HG03558 (cell line): ENCODE measurements at regions not wholly inside any gene's neighbourhood (a gene's known extent, or its start where the extent isn't known, plus 50 kb on each side); places are given as distances from the start of the nearest gene placed in this dataset.
"Not testable (repeated sequence)": the region's sequence is repeated elsewhere in the genome, so short reads cannot be mapped to it uniquely, and the experiment has no call there.

Experiments used
- ATAC-seq: cut with Tn5 transposase; IDR thresholded peaks from one replicate; pipeline ENCODE4 v1.9.1; 2021; ENCODE audit warnings: moderate number of reproducible peaks; ENCODE audit not compliant: unreplicated experiment; ENCODE audit errors: extremely low read depth

GRCh38 chr4:31234494-31234893 is 514.3 kb downstream of the PCDH7 start:
- ATAC-seq, result peak; percentile 34

- no peak for ATAC-seq
Measured at GRCh38 chr4:31234901-31235300, 514.7 kb downstream of the PCDH7 start.

GRCh38 chr4:31236020-31236638 is 516.0 kb downstream of the PCDH7 start:
- ATAC-seq, result no peak

GRCh38 chr4:31236639-31237173 is 516.5 kb downstream of the PCDH7 start:
- ATAC-seq, result no peak

GRCh38 chr4:31237233-31237632 is 517.1 kb downstream of the PCDH7 start:
- no peak for ATAC-seq

GRCh38 chr4:31239886-31240285 is 519.7 kb downstream of the PCDH7 start:
- ATAC-seq, result no peak

GRCh38 chr4:31241504-31242106 is 521.4 kb downstream of the PCDH7 start:
- no peak for ATAC-seq

- no peak for ATAC-seq
Measured at GRCh38 chr4:31246856-31247255, 526.7 kb downstream of the PCDH7 start.

- ATAC-seq, result no peak
Measured at GRCh38 chr4:31259119-31259518, 539.0 kb downstream of the PCDH7 start.

- no peak for ATAC-seq
Measured at GRCh38 chr4:31261632-31262031, 541.5 kb downstream of the PCDH7 start.

GRCh38 chr4:31266094-31266493 is 545.9 kb downstream of the PCDH7 start:
- not testable (repeated sequence) for ATAC-seq

- ATAC-seq, result no peak
Measured at GRCh38 chr4:31272331-31273061, 552.3 kb downstream of the PCDH7 start.

- no peak for ATAC-seq
Measured at GRCh38 chr4:31275906-31276305, 555.7 kb downstream of the PCDH7 start.

GRCh38 chr4:31283679-31284078 is 563.5 kb downstream of the PCDH7 start:
- ATAC-seq, result no peak

- no peak for ATAC-seq
Measured at GRCh38 chr4:31290836-31291235, 570.7 kb downstream of the PCDH7 start.

- ATAC-seq, result no peak
Measured at GRCh38 chr4:31291238-31291637, 571.1 kb downstream of the PCDH7 start.

GRCh38 chr4:31294655-31295480 is 574.7 kb downstream of the PCDH7 start:
- no peak for ATAC-seq

GRCh38 chr4:31298737-31299136 is 578.6 kb downstream of the PCDH7 start:
- ATAC-seq, result no peak

- no peak for ATAC-seq
Measured at GRCh38 chr4:31307029-31307428, 586.9 kb downstream of the PCDH7 start.

GRCh38 chr4:31324814-31325213 is 604.6 kb downstream of the PCDH7 start:
- ATAC-seq, result no peak
